Nephron progenitor cell (in vitro differentiated cells): ENCODE measurements at regions not wholly inside any gene's neighbourhood (a gene's known extent, or its start where the extent isn't known, plus 50 kb on each side); places are given as distances from the start of the nearest gene placed in this dataset.

Experiments
- DNase-seq: peaks from one replicate; pipeline ENCODE4 v3.0.0; 2021
- H3K27ac Mint-ChIP-seq: 2 replicates; pipeline ENCODE4 v1.8.0; 2021; ENCODE audit warnings: mild to moderate bottlenecking, moderate library complexity, mixed read lengths
- H3K27me3 Mint-ChIP-seq: 2 replicates; pipeline ENCODE4 v1.8.0; 2021; ENCODE audit warnings: mild to moderate bottlenecking, low read depth, mixed read lengths; ENCODE audit not compliant: poor library complexity
- H3K36me3 Mint-ChIP-seq: 2 replicates; pipeline ENCODE4 v1.8.0; 2021; ENCODE audit warnings: low read depth, mixed read lengths
- H3K4me1 Mint-ChIP-seq: 2 replicates; pipeline ENCODE4 v1.8.0; 2021; ENCODE audit warnings: mixed read lengths
- H3K4me3 Mint-ChIP-seq: 2 replicates; pipeline ENCODE4 v1.8.0; 2021; ENCODE audit warnings: mild to moderate bottlenecking, moderate library complexity, mixed read lengths
- H3K9me3 Mint-ChIP-seq: 2 replicates; pipeline ENCODE4 v1.8.0; 2021; ENCODE audit warnings: mild to moderate bottlenecking, moderate library complexity, mixed read lengths
- TF ChIP-seq, protein P1 (sequence below): fragments of 200-600 bp; sonication (generic); IDR thresholded peaks from 2 replicates; pipeline ENCODE4 v1.5.0; 2021; ENCODE audit warnings: antibody characterized with exemption

DNA sequence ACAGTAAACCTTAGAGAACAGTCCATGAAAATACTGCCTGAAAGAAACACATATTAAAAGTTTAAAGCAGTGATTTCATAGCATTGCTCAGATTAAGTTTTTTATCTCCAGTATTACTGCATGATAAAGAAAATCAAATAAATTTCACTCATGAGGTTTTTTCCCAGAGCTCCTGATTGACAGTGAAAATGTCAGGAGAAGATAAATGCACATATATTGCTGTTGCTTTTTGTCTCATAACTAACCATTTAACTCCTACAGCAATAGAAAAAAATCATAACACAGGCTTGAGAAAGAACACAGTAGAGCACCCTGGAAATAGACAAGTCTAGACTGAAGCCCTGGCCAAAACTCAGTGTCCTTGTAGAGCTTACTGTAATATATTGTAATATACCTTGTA, 391.0 kb downstream of the TMX3 start:
- Mint-ChIP-seq H3K9me3 (no peaks in the 10 kb centered on the region), H3K4me3 (no peak overlapping the region), H3K27me3 (no peaks in the 10 kb centered on the region), H3K4me1 (no peaks in the 10 kb centered on the region), H3K27ac (no peak overlapping the region), H3K36me3 (no peaks in the 10 kb centered on the region)
- no peak for DNase-seq
- TF ChIP-seq, protein P1, sequence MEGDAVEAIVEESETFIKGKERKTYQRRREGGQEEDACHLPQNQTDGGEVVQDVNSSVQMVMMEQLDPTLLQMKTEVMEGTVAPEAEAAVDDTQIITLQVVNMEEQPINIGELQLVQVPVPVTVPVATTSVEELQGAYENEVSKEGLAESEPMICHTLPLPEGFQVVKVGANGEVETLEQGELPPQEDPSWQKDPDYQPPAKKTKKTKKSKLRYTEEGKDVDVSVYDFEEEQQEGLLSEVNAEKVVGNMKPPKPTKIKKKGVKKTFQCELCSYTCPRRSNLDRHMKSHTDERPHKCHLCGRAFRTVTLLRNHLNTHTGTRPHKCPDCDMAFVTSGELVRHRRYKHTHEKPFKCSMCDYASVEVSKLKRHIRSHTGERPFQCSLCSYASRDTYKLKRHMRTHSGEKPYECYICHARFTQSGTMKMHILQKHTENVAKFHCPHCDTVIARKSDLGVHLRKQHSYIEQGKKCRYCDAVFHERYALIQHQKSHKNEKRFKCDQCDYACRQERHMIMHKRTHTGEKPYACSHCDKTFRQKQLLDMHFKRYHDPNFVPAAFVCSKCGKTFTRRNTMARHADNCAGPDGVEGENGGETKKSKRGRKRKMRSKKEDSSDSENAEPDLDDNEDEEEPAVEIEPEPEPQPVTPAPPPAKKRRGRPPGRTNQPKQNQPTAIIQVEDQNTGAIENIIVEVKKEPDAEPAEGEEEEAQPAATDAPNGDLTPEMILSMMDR, result no peak

DNA sequence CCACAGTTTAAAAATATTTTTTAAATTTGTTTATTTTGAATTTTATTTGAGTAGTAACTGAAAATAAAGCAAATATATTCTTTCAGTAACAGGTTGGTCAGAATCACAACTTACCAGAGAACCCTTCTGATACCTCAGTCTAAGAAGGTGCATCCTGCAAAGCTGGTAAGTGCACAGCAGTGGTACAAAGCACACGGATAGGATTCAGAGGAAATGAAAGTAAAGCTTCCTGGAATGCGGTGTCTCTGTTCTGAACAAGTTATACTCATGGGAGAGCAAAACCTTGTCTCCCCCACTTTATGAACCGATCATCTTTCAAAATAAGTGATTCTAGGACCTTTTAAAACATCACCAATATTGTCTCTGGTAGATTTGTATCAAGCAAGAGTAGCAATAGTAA, 398.3 kb downstream of the TMX3 start:
- H3K4me1 Mint-ChIP-seq, result no peaks in the 10 kb centered on the region
- DNase-seq, result no peak
- no peaks in the 10 kb centered on the region for H3K9me3 Mint-ChIP-seq
- no peak overlapping the region for H3K27ac Mint-ChIP-seq
- TF ChIP-seq, protein P1, result no peak
- no peak overlapping the region for H3K4me3 Mint-ChIP-seq
- H3K36me3 Mint-ChIP-seq, result no peaks in the 10 kb centered on the region
- no peaks in the 10 kb centered on the region for H3K27me3 Mint-ChIP-seq

DNA sequence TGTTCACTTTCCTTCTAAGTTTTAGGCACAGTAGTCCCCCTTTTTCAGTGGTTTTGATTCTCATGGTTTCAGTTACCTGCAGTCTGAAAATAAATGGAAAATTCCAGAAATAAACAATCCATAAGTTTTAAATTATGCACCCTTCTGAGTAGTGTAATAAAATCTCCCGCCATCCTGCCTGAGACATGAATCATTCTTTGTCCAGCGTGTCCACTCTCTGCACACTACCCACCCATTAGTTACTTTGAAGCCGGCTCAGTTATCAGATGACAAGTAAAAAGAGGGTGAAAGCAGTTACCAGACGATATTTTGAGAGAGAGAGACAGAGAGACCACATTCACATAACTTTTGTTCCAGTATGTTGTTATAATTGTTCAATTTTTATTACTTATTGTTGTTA, 400.5 kb downstream of the TMX3 start:
- Mint-ChIP-seq H3K36me3 (no peaks in the 10 kb centered on the region), H3K4me3 (no peak overlapping the region), H3K27me3 (no peaks in the 10 kb centered on the region), H3K9me3 (no peaks in the 10 kb centered on the region), H3K4me1 (no peaks in the 10 kb centered on the region), H3K27ac (no peak overlapping the region)
- no peak for DNase-seq
- TF ChIP-seq, protein P1, result no peak

DNA sequence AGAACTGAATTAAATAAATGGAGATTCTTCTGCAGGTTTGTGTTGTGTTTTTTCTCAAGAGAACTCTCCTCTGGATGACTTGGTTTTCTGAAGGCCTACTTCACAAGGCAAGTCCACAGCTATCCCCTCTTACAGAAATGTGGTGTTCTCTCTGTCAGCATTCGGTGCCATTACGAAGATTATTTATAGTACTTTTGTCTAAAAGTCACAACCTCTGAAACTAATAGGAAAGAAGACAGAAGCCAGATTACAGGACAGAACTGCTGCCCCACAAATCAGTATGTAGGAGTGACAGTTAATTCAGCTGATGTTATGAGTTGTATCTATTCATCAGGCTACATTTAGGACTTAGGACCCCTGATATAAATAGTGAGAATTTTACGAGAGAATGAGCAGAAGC, 413.5 kb downstream of the TMX3 start:
- no peak for DNase-seq
- TF ChIP-seq, protein P1, result no peak
- H3K27ac Mint-ChIP-seq, result no peak overlapping the region

DNA sequence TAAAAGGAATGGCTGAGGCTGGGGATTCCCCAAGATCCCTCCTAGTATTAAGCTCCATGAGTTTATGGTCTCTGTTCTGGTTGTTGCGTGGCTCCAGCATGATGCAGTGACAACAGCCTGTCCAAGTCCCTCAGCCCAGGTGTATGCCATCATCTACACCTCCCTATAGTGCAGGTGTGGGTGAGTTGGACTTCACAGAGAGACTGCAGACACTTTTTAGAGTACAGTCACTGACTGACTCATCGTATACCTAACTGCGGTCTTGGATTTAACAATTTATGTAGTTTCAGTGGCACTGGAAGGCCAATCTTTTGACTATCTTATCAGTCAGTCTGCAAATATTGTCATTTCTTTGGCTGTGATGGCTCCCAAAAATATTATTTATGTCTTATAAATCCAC, 415.0 kb downstream of the TMX3 start:
- peaks cover 2% of the 10 kb centered on the region for H3K9me3 Mint-ChIP-seq
- no peak for DNase-seq
- no peaks in the 10 kb centered on the region for H3K4me1 Mint-ChIP-seq
- TF ChIP-seq, protein P1, result no peak
- H3K27me3 Mint-ChIP-seq, result no peaks in the 10 kb centered on the region
- H3K4me3 Mint-ChIP-seq, result no peak overlapping the region
- no peak overlapping the region for H3K27ac Mint-ChIP-seq
- no peaks in the 10 kb centered on the region for H3K36me3 Mint-ChIP-seq

More for the DNA sequence above, 413.5 kb downstream of the TMX3 start:
- Mint-ChIP-seq H3K36me3 (no peaks in the 10 kb centered on the region), H3K9me3 (no peaks in the 10 kb centered on the region), H3K4me3 (no peak overlapping the region), H3K4me1 (no peaks in the 10 kb centered on the region), H3K27me3 (no peaks in the 10 kb centered on the region)

DNA sequence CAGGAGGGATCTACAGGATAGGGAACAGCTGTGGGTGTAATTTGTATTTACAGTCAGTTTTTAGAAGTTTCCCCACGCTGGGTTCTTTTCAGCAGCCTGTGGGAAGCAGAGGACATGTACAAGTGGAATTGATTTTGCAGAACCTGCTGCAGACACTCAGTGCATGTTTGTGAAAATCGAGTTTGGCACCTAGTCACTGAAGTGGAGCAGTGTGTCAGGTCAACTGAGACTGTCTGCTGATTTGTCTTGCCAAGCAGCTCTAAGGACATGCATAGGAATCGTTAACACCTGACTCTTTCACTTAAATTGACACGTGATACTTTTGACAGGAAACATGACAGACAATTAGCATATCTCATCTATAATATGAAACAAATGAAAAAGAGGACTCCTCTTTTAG, 416.6 kb downstream of the TMX3 start:
- DNase-seq, result no peak

More for the DNA sequence above, 416.6 kb downstream of the TMX3 start:
- Mint-ChIP-seq H3K4me1 (no peaks in the 10 kb centered on the region), H3K27ac (peak overlapping the region; percentile 68), H3K4me3 (no peak overlapping the region), H3K9me3 (peaks cover 15% of the 10 kb centered on the region), H3K27me3 (no peaks in the 10 kb centered on the region), H3K36me3 (no peaks in the 10 kb centered on the region)
- TF ChIP-seq, protein P1, result no peak
